T follicular helper cell (primary cell): ENCODE measurements at regions not wholly inside any gene's neighbourhood (a gene's known extent, or its start where the extent isn't known, plus 50 kb on each side); places are given as distances from the start of the nearest gene placed in this dataset.

Source experiments
- DNase-seq: peaks from one replicate; pipeline ENCODE4 v3.0.0-alpha.2; 2020; ENCODE audit warnings: low read depth

GRCh38 chr5:165538065-165538464 is 2032.6 kb downstream of the MAT2B start:
- no peak for DNase-seq

DNA sequence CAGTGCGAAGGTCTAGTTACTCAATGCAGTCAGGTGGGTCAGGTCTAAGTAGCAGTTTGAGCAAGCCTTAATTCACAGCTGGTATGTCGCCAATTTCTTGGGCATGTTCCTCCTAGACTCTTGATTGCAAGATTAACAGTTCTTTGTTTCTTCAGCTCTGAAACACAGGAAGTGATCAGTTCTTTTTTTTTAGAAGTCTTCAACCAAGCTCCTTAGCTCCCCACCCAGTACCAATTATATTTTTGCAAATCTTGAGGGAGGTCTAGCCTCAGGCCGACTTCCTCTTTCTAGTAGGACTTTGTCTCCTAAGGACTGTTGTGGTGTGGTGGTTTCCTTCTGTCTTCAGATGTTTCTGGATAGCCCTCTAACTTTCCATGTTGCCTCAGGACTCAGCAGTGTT is 2054.2 kb downstream of the MAT2B start:
- DNase-seq, result no peak

GRCh38 chr5:165560648-165561047 is 2055.2 kb downstream of the MAT2B start:
- DNase-seq, result no peak

- no peak for DNase-seq
These were observed 2060.5 kb downstream of the MAT2B start for GRCh38 chr5:165565911-165566310.

DNA sequence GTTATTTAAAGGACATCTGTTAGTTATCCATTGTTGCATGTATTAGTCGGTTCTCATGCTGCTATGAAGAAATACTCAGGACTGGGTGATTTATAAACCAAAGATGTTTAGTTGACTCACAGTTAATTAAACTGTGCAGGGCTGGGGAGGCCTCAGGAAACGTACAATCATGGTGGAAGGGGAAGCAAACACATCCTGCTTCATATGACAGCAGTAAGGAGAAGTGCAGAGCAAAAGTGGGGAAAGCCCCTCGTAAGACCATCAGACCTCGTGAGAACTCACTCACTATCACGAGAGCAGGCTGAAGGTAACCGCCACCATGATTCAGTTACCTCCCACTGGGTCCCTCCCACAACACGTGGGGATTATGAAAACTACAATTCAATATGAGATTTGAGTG is 2064.1 kb downstream of the MAT2B start:
- no peak for DNase-seq

DNA sequence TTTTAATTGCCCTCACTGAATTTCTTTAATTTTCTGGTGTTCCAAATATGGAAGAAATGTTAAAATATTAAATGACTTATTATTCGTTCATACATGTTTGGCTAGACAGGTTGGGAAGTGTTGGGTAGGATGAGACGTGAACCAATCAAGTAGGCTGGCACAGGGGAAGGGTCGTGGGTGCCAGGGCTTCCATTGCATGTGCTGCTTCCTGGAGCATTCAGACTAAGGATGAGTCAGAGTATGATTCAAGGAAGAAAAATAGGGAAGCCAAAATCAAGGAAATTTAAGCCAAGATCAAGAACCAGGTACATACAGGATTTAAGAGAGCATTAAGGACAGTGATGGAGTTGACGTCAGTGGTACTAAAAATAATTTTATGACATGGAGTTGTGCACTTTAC is 2068.0 kb downstream of the MAT2B start:
- no peak for DNase-seq

DNA sequence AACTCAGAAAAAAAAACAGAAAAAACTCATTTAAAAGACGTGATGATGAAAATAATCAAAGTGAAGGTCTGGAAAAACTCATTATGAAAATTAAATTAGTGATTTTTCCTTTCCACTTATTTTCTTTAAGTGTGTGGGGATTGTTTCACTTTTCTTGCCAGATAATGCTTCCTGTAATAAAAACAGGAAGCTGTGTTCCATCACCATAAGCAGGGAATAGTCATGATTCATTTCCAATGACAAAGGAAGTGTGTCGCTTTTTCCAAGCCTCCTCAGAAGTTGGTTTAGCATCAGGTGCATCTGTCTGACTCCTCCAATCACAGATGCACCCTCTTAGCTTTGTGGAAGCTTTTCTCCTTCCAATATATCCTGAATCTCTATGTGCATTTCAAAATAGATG is 2068.7 kb downstream of the MAT2B start:
- no peak for DNase-seq

- DNase-seq, result no peak
These were observed 2071.4 kb downstream of the MAT2B start for GRCh38 chr5:165576678-165577275.

DNA sequence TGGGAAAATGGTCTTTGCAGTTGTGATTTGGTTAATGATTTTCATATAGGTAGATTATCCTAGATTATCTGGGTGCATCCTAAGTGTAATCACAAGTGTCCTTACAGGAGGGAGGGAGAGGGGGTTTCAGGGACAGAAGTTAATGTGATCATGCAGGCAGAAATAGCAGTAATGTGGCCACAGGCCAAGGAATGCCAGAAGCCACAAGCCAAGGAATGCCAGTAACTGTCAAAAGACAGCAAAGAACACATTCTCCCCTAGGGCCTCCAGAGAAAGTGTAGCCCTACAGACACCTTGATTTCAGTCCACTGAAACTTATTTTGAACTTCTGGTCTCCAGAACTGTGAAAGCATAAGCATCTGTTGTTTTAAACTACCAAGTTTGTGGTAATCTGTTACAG is 2074.5 kb downstream of the MAT2B start:
- DNase-seq, result no peak

GRCh38 chr5:165594693-165595092 is 2089.3 kb downstream of the MAT2B start:
- no peak for DNase-seq

- no peak for DNase-seq
These were observed 2097.1 kb downstream of the MAT2B start for GRCh38 chr5:165602529-165602928.

- DNase-seq, result no peak
These were observed 2101.6 kb downstream of the MAT2B start for GRCh38 chr5:165607026-165607425.

DNA sequence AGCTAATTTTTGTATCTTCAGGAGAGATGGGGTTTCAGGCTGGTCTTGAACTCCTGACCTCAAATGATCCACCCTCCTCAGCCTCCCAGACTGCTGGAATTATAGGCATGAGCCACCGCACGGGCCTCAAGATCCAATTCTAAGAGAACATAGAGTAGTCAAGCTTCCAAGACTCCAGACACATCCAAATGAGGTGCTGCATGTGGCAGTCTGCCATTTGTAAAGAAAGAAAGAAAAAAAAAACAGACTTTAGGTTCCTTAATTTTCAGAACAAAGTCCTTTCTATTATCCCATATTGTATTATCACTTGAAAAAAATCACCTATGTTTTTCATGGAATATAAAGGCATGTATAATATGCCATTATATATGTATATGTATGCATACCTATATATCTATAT is 2104.5 kb downstream of the MAT2B start:
- no peak for DNase-seq

- no peak for DNase-seq
These were observed 2111.3 kb downstream of the MAT2B start for GRCh38 chr5:165616490-165617405.

- DNase-seq, result no peak
These were observed 2112.1 kb downstream of the MAT2B start for GRCh38 chr5:165617491-165617890.

DNA sequence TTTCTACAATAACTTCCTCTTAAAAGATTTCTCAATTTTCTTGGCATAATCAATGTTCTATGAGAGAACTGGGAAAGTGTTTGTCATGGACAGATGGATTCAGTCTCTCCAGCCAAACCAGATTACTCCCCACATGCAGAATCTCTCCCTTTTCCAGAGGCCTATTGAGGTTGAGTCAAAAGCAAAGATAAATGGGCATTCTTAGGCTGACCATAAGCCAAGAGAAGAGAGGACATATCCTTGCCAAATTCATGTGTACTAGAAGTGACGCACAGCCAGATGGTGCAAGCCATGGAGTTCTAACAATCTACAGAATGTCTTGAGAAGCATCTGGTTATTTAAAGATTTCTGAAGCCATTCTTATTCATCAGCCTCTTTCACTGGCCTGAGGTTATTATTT is 2115.0 kb downstream of the MAT2B start:
- no peak for DNase-seq

GRCh38 chr5:165622864-165623536 is 2117.6 kb downstream of the MAT2B start:
- DNase-seq, result no peak

GRCh38 chr5:165624166-165624946 is 2118.9 kb downstream of the MAT2B start:
- no peak for DNase-seq

DNA sequence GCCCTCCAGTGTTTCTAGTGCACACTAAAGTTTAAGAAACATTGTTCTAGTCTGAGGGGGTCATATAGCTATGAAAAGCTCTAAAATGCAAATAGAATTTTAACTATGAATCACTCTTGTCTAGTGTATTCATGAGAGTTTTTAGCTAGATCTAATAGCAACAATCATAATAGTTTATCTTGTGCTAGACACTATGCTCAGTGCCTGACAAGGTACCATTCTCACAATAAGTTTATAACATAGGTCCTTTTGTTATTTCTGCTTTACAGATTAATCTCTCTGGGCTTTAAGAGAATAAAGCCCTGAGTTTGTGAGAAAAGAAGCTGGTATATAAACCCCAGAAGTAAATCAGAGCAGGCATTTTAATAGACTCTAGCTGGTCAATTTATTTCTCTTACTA is 2120.7 kb downstream of the MAT2B start:
- DNase-seq, result no peak

DNA sequence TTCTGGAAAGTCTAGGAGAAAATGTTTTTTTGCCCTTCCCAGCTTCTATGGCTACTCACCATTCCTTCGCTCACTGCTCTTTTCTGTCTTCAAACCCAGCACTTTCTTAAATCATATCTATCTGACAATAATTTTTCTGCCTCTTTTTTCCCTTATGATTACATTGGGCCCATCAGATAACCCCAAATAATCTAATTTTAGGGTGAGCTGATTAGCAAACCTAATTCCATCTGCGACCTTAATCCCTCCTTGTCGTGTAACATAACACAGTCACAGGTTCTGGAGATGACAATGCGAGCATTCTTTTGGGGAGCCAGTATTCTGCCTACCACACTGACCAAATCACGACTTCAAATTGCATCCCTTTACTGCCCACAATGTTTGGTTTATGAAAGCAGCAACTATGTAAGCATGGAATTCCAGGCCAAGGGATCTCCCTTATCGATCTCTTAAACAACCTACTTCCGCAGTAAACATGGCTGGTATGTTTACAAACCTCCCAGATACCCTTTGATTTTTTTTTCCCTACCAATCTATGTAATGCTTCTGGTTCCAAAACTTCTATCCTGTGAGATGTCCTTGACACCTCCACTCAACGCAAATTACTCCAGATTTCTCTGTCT is 2122.2 kb downstream of the MAT2B start:
- no peak for DNase-seq

DNA sequence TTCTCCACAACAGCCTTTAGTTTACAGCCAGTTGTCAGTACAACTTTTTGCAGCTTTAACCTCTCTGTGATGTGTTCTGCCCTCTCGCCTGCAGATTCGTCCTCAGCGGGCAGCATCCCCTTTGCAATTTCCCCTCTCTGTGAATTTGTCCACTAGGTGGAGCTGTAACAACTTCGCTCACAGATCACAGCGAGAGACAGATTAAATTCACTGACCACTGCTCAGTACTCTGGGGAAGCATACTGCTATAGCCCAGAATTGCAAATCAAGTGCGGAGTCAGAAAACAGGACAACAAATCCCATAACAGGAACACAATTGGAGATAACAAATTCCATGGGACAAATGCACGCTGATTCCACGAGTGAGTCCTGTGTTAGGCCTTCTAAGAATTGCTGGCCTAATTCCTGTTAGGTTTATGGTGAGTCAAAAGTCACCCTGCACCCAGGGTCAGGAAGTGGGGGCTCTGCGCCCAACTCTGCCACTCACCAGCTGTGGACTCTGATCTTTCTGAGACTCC is 2124.9 kb downstream of the MAT2B start:
- no peak for DNase-seq
